Neuronal stem cell (in vitro differentiated cells): ENCODE measurements at regions not wholly inside any gene's neighbourhood (a gene's known extent, or its start where the extent isn't known, plus 50 kb on each side); places are given as distances from the start of the nearest gene placed in this dataset.

Experiments used
- DNase-seq: peaks from one replicate; pipeline ENCODE4 v3.0.0-alpha.2; 2013; ENCODE audit warnings: low spot score
- H2AFZ ChIP-seq: one replicate; pipeline ENCODE4 v1.6.1; 2013; ENCODE audit warnings: mild to moderate bottlenecking, low read length, inconsistent platforms
- H2AK5ac ChIP-seq: 2 replicates; pipeline ENCODE4 v1.6.1; 2013; ENCODE audit warnings: low read depth, mild to moderate bottlenecking, inconsistent platforms, low read length, moderate library complexity, mixed read lengths
- H2BK120ac ChIP-seq: 2 replicates; pipeline ENCODE4 v1.6.1; 2013; ENCODE audit warnings: low read depth, mild to moderate bottlenecking, inconsistent platforms, low read length, moderate library complexity, mixed read lengths
- H2BK12ac ChIP-seq: one replicate; pipeline ENCODE4 v1.6.1; 2013; ENCODE audit warnings: low read length, inconsistent platforms
- H2BK15ac ChIP-seq: 2 replicates; pipeline ENCODE4 v1.6.1; 2013; ENCODE audit warnings: mild to moderate bottlenecking, low read length, inconsistent platforms, mixed read lengths
- H2BK5ac ChIP-seq: one replicate; pipeline ENCODE4 v1.6.1; 2013; ENCODE audit warnings: inconsistent platforms, mild to moderate bottlenecking, low read length, moderate library complexity
- H3K14ac ChIP-seq: one replicate; pipeline ENCODE4 v1.6.1; 2013; ENCODE audit warnings: low read length, inconsistent platforms
- H3K18ac ChIP-seq: 2 replicates; pipeline ENCODE4 v1.6.1; 2013; ENCODE audit warnings: low read length, inconsistent platforms
- H3K23ac ChIP-seq: 2 replicates; pipeline ENCODE4 v1.6.1; 2013; ENCODE audit warnings: low read depth, mild to moderate bottlenecking, mixed read lengths, low read length, inconsistent platforms; ENCODE audit not compliant: poor library complexity
- H3K27ac ChIP-seq: replicated peaks from 3 replicates; pipeline ENCODE4 v1.5.1; 2013; ENCODE audit warnings: low read length, inconsistent platforms
- H3K27me3 ChIP-seq, 3 experiments: 2 replicates each; pipeline ENCODE4 v1.6.1; 2013; ENCODE audit warnings: low read length in 3 of 3, mild to moderate bottlenecking in 2 of 3, inconsistent platforms in 1 of 3, low read depth in 1 of 3, mixed read lengths in 1 of 3, moderate library complexity in 1 of 3; ENCODE audit not compliant: control insufficient read depth in 3 of 3, insufficient read depth in 3 of 3
- H3K36me3 ChIP-seq, 2 donors: replicated peaks in 1 of 2; 2 replicates each; pipeline ENCODE4 v1.6.1; 2013; ENCODE audit warnings: low read length in 2 of 2; ENCODE audit not compliant: control insufficient read depth in 2 of 2, insufficient read depth in 2 of 2
- H3K4ac ChIP-seq: 2 replicates; pipeline ENCODE4 v1.6.1; 2013; ENCODE audit warnings: inconsistent platforms, mild to moderate bottlenecking, low read length, moderate library complexity
- H3K4me1 ChIP-seq, 2 donors: 1 replicate in 1 of 2; 2 replicates in 1 of 2; pipeline ENCODE4 v1.6.1; 2013; ENCODE audit warnings: low read length in 2 of 2, low read depth in 1 of 2; ENCODE audit not compliant: control insufficient read depth in 2 of 2, insufficient read depth in 1 of 2
- H3K4me2 ChIP-seq: one replicate; pipeline ENCODE4 v1.6.1; 2013; ENCODE audit warnings: mild to moderate bottlenecking, low read length, inconsistent platforms; ENCODE audit not compliant: insufficient read depth, poor library complexity, severe bottlenecking
- H3K4me3 ChIP-seq, 2 donors: 2 replicates each; pipeline ENCODE4 v1.5.1; 2013; ENCODE audit warnings: low read length in 2 of 2, mild to moderate bottlenecking in 2 of 2, inconsistent platforms in 1 of 2, moderate library complexity in 1 of 2
- H3K79me1 ChIP-seq: one replicate; pipeline ENCODE4 v1.6.1; 2013; ENCODE audit warnings: low read depth, mild to moderate bottlenecking, inconsistent platforms, low read length, moderate library complexity
- H3K9ac ChIP-seq: one replicate; pipeline ENCODE4 v1.6.1; 2013; ENCODE audit warnings: mild to moderate bottlenecking, low read depth, low read length, inconsistent platforms; ENCODE audit not compliant: poor library complexity
- H3K9me3 ChIP-seq, 2 donors: replicated peaks in 1 of 2; 2 replicates each; pipeline versions ENCODE3 to v1.6.1; 2013; ENCODE audit warnings: low read length in 2 of 2, mild to moderate bottlenecking in 2 of 2, inconsistent platforms in 1 of 2, low read depth in 1 of 2, mixed read lengths in 1 of 2, moderate library complexity in 1 of 2; ENCODE audit not compliant: control insufficient read depth in 2 of 2, insufficient read depth in 1 of 2
- H4K8ac ChIP-seq: one replicate; pipeline ENCODE4 v1.6.1; 2013; ENCODE audit warnings: low read depth, mild to moderate bottlenecking, inconsistent platforms, low read length, moderate library complexity
- H4K91ac ChIP-seq: one replicate; pipeline ENCODE4 v1.6.1; 2013; ENCODE audit warnings: low read length, low read depth, mild to moderate bottlenecking, inconsistent platforms; ENCODE audit not compliant: poor library complexity
- WGBS, 2 donors: extraction: QIAGEN DNeasy Blood & Tissue Kit; methylation state at CpG; one replicate each; pipeline ENCODE4 v1.1.7; 2013; ENCODE audit warnings: missing lambda C conversion rate in 2 of 2, mixed read lengths in 1 of 2; ENCODE audit not compliant: insufficient read length in 2 of 2, insufficient replicate concordance in 1 of 2; ENCODE audit errors: extremely low coverage in 2 of 2; 5-methylcytosine and 5-hydroxymethylcytosine counted together

- no peak overlapping the region for H3K18ac ChIP-seq
- H2AK5ac ChIP-seq: no peak overlapping the region
- H3K4me2 ChIP-seq: no peak overlapping the region
- no peak overlapping the region for H3K27ac ChIP-seq
- peaks cover 3 to 5% of the 10 kb centered on the region in 2 donors for H3K9me3 ChIP-seq
- H3K79me1 ChIP-seq: no peaks in the 10 kb centered on the region
- H3K23ac ChIP-seq: no peak overlapping the region
- H3K4ac ChIP-seq: no peak overlapping the region
- H3K36me3 ChIP-seq: no peaks in the 10 kb centered on the region
- no CpG with 5 or more reads among the region's 3 CpGs for WGBS, 2 donors
- H2BK15ac ChIP-seq: no peak overlapping the region
- no peak overlapping the region for H3K4me3 ChIP-seq
- H2AFZ ChIP-seq: no peak overlapping the region
- no peak overlapping the region for H2BK120ac ChIP-seq
- no peaks in the 10 kb centered on the region for H3K27me3 ChIP-seq
- H2BK12ac ChIP-seq: no peak overlapping the region
- H3K4me1 ChIP-seq: no peaks in the 10 kb centered on the region
- H4K8ac ChIP-seq: no peak overlapping the region
- DNase-seq: no peak
- no peak overlapping the region for H4K91ac ChIP-seq
- H3K14ac ChIP-seq: no peak overlapping the region
- H3K9ac ChIP-seq: no peak overlapping the region
- no peak overlapping the region for H2BK5ac ChIP-seq
These were observed 470.7 kb upstream of the KLF6 start for GRCh38 chr10:4255751-4256150.

GRCh38 chr10:4254101-4254994, 469.3 kb upstream of the KLF6 start:
- Histone ChIP-seq H2BK15ac (no peak overlapping the region), H3K36me3 (no peaks in the 10 kb centered on the region), H3K27ac (no peak overlapping the region), H2BK12ac (no peak overlapping the region), H3K9me3 (peaks cover 3 to 5% of the 10 kb centered on the region in 2 donors), H4K8ac (no peak overlapping the region), H3K4ac (no peak overlapping the region), H3K79me1 (no peaks in the 10 kb centered on the region), H3K4me3 (no peak overlapping the region), H2BK5ac (no peak overlapping the region), H2AK5ac (peak overlapping the region; percentile 12), H3K23ac (no peak overlapping the region), H2BK120ac (no peak overlapping the region), H2AFZ (no peak overlapping the region), H3K18ac (no peak overlapping the region), H3K27me3 (no peaks in the 10 kb centered on the region), H3K4me1 (no peaks in the 10 kb centered on the region), H3K14ac (no peak overlapping the region), H3K4me2 (no peak overlapping the region), H4K91ac (no peak overlapping the region), H3K9ac (no peak overlapping the region)
- DNase-seq: no peak
- WGBS, 2 donors: no CpG with 5 or more reads among the region's 11 CpGs

GRCh38 chr10:4252701-4253100, 467.7 kb upstream of the KLF6 start:
- Histone ChIP-seq H2BK120ac (no peak overlapping the region), H2BK15ac (no peak overlapping the region), H2AK5ac (no peak overlapping the region), H3K9me3 (peaks cover 3 to 5% of the 10 kb centered on the region in 2 donors), H3K18ac (no peak overlapping the region), H3K4ac (no peak overlapping the region), H3K23ac (no peak overlapping the region), H4K8ac (no peak overlapping the region), H3K4me2 (no peak overlapping the region), H2AFZ (no peak overlapping the region), H3K27me3 (no peaks in the 10 kb centered on the region), H2BK12ac (no peak overlapping the region), H3K4me1 (no peaks in the 10 kb centered on the region), H3K79me1 (no peaks in the 10 kb centered on the region), H3K9ac (no peak overlapping the region), H3K14ac (no peak overlapping the region), H2BK5ac (no peak overlapping the region), H3K27ac (no peak overlapping the region), H4K91ac (no peak overlapping the region), H3K4me3 (no peak overlapping the region), H3K36me3 (no peaks in the 10 kb centered on the region)
- no peak for DNase-seq
- no CpG with 5 or more reads among the region's 2 CpGs for WGBS, 2 donors

GRCh38 chr10:4250587-4250887, 465.5 kb upstream of the KLF6 start:
- Histone ChIP-seq H2BK120ac (no peak overlapping the region), H2AFZ (no peak overlapping the region), H2BK5ac (no peak overlapping the region), H3K4me2 (no peak overlapping the region), H3K79me1 (no peaks in the 10 kb centered on the region), H3K18ac (no peak overlapping the region), H3K4ac (no peak overlapping the region), H3K14ac (no peak overlapping the region), H2AK5ac (no peak overlapping the region), H3K27ac (no peak overlapping the region), H3K23ac (no peak overlapping the region), H3K36me3 (no peaks in the 10 kb centered on the region), H4K8ac (no peak overlapping the region), H3K9ac (no peak overlapping the region), H3K27me3 (no peaks in the 10 kb centered on the region), H2BK15ac (no peak overlapping the region), H3K4me1 (no peaks in the 10 kb centered on the region), H4K91ac (no peak overlapping the region), H3K9me3 (peaks cover 2 to 3% of the 10 kb centered on the region in 2 donors), H3K4me3 (no peak overlapping the region), H2BK12ac (no peak overlapping the region)
- no CpG with 5 or more reads among the region's 2 CpGs for WGBS, 2 donors
- DNase-seq: no peak
